Lower leg skin (tissue), 3 donors: ENCODE measurements at regions not wholly inside any gene's neighbourhood (a gene's known extent, or its start where the extent isn't known, plus 50 kb on each side); places are given as distances from the start of the nearest gene placed in this dataset.

Source experiments
- CTCF ChIP-seq, 3 donors: fragments of 450-650 bp; IDR thresholded peaks; one replicate each; pipeline ENCODE4 v1.5.1; 2016; ENCODE audit warnings: antibody characterized with exemption in 3 of 3, mild to moderate bottlenecking in 3 of 3, moderate library complexity in 2 of 3
- POLR2A ChIP-seq, 2 donors: fragments of 450-650 bp; IDR thresholded peaks; one replicate each; pipeline ENCODE4 v1.6.1; 2016 to 2017; ENCODE audit warnings: antibody characterized with exemption in 2 of 2, mild to moderate bottlenecking in 1 of 2, moderate library complexity in 1 of 2

- TF ChIP-seq CTCF (IDR thresholded peaks at IDR 0.05) (no peak), POLR2A (IDR thresholded peaks at IDR 0.05) (no peak)
Observed at GRCh38 chr5:147145328-147145727, 89.5 kb upstream of the STK32A start.
